ENCODE measurements at regions not wholly inside any gene's neighbourhood (a gene's known extent, or its start where the extent isn't known, plus 50 kb on each side); places are given as distances from the start of the nearest gene placed in this dataset.

GRCh38 chr4:29578329-29578728 lies 1141.8 kb upstream of the PCDH7 start:
- TF ChIP-seq TCF12 (IDR thresholded peaks at IDR 0.05; ENCODE audit: low read depth) (no peak), CREB1 (IDR thresholded peaks at IDR 0.05; ENCODE audit: low read depth) (no peak), NFIC (IDR thresholded peaks at IDR 0.05) (no peak), EP300 (IDR thresholded peaks at IDR 0.05; ENCODE audit: borderline replicate concordance) (no peak), CEBPB (IDR thresholded peaks at IDR 0.05) (no peak), RAD21 (IDR thresholded peaks at IDR 0.05; ENCODE audit: low read depth) (no peak), TEAD4 (IDR thresholded peaks at IDR 0.05) (no peak), FOXM1 (IDR thresholded peaks at IDR 0.05; ENCODE audit: borderline replicate concordance, low read depth) (no peak)

- no peak for TF ChIP-seq NFIC (IDR thresholded peaks at IDR 0.05)
- TF ChIP-seq, protein P1, sequence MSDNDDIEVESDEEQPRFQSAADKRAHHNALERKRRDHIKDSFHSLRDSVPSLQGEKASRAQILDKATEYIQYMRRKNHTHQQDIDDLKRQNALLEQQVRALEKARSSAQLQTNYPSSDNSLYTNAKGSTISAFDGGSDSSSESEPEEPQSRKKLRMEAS (IDR thresholded peaks at IDR 0.05) = no peak
- no peak for TF ChIP-seq EGR1 (IDR thresholded peaks at IDR 0.05)
- TF ChIP-seq FOXM1 (IDR thresholded peaks at IDR 0.05; ENCODE audit: borderline replicate concordance, low read depth) = no peak
- no peak for TF ChIP-seq EP300 (IDR thresholded peaks at IDR 0.05; ENCODE audit: borderline replicate concordance)
- no peak for TF ChIP-seq ZBTB7A (IDR thresholded peaks at IDR 0.05; ENCODE audit: low read depth)
- TF ChIP-seq CEBPB (IDR thresholded peaks at IDR 0.05) = no peak
- no peak for TF ChIP-seq REST (IDR thresholded peaks at IDR 0.05; ENCODE audit: low read depth)
- no peak for TF ChIP-seq RAD21 (IDR thresholded peaks at IDR 0.05; ENCODE audit: low read depth)
- TF ChIP-seq USF1 (IDR thresholded peaks at IDR 0.05) = no peak
- TF ChIP-seq CREB1 (IDR thresholded peaks at IDR 0.05; ENCODE audit: low read depth) = no peak
- TF ChIP-seq TCF12 (IDR thresholded peaks at IDR 0.05; ENCODE audit: low read depth) = no peak
- no peak for TF ChIP-seq TEAD4 (IDR thresholded peaks at IDR 0.05)
Measured at GRCh38 chr4:29581457-29581856, 1138.7 kb upstream of the PCDH7 start.

DNA sequence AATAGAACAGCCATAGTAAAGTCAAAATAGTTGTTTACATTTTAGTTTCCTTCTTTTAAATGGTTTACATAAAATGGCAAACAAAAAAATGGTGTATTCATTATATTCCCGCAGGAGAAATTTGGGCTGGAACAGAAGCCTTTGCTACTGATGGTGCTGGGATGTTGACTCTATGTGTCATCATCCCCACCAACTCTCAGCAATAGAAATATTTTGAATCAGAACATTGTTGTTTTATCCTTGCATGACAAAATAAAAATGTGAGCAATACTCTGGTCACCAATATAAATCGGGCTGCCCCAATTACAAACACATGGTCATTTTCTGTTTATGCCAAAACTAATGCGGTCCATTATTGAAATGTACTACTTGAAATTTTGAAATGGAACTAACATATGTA lies 1131.6 kb upstream of the PCDH7 start:
- no peak for TF ChIP-seq TEAD4 (IDR thresholded peaks at IDR 0.05)
- TF ChIP-seq EP300 (IDR thresholded peaks at IDR 0.05; ENCODE audit: borderline replicate concordance) = no peak
- TF ChIP-seq CREB1 (IDR thresholded peaks at IDR 0.05; ENCODE audit: low read depth) = no peak
- TF ChIP-seq CEBPB (IDR thresholded peaks at IDR 0.05) = no peak
- TF ChIP-seq TAF1 (IDR thresholded peaks at IDR 0.05; ENCODE audit: low read depth) = no peak
- TF ChIP-seq EGR1 (IDR thresholded peaks at IDR 0.05) = no peak
- no peak for TF ChIP-seq NFIC (IDR thresholded peaks at IDR 0.05)
- TF ChIP-seq USF1 (IDR thresholded peaks at IDR 0.05) = no peak

DNA sequence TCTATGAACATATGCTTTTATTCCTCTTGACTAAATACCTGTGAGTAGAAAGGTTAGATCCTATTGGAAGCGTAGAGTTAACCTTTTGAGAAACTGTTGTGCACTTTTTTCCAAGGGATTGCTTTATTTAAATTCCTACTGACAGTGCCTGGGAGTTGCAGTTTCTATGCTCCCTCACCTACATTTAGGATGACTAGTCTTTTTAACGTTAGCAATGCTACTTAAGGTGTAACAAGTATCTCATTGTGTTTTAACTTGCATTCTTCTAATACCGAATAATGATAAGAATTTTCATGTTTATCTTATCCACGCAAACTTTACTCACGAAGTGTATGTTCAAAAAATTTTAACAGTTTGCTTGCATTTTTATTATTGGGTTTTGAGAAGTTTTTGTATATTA lies 1123.9 kb upstream of the PCDH7 start:
- TF ChIP-seq EP300 (IDR thresholded peaks at IDR 0.05; ENCODE audit: borderline replicate concordance) (no peak), REST (IDR thresholded peaks at IDR 0.05; ENCODE audit: low read depth) (no peak), TCF12 (IDR thresholded peaks at IDR 0.05; ENCODE audit: low read depth) (no peak), EGR1 (IDR thresholded peaks at IDR 0.05) (no peak), CREB1 (IDR thresholded peaks at IDR 0.05; ENCODE audit: low read depth) (no peak), ZBTB7A (IDR thresholded peaks at IDR 0.05; ENCODE audit: low read depth) (no peak), CEBPB (IDR thresholded peaks at IDR 0.05) (no peak), RAD21 (IDR thresholded peaks at IDR 0.05; ENCODE audit: low read depth) (no peak), TAF1 (IDR thresholded peaks at IDR 0.05; ENCODE audit: low read depth) (no peak), USF1 (IDR thresholded peaks at IDR 0.05) (no peak), TEAD4 (IDR thresholded peaks at IDR 0.05) (no peak), FOXM1 (IDR thresholded peaks at IDR 0.05; ENCODE audit: borderline replicate concordance, low read depth) (no peak), YY1 (IDR thresholded peaks at IDR 0.05; ENCODE audit: low read depth) (no peak), NFIC (IDR thresholded peaks at IDR 0.05) (no peak)
- TF ChIP-seq, protein P1 (IDR thresholded peaks at IDR 0.05) = no peak

DNA sequence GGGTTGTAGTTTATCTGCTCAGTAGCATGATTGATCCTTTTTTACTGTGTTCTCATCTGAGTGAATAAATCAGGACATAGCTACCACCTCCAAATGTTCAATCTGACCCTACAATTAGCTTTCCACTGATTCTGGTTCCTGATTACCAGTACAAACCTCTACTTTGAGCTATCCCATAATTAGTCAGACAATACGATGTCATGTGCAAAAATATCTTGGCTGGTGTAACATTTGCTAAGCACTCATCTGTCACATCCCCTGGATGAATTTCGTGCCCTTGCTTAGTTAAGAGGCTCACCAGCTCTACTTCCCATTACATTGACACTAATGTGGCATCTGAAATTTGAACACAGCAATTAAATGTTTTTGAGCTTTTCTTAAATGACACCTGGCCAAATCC lies 1101.0 kb upstream of the PCDH7 start:
- TF ChIP-seq REST (IDR thresholded peaks at IDR 0.05; ENCODE audit: low read depth) = no peak
- no peak for TF ChIP-seq CEBPB (IDR thresholded peaks at IDR 0.05)
- no peak for TF ChIP-seq TCF12 (IDR thresholded peaks at IDR 0.05; ENCODE audit: low read depth)
- no peak for TF ChIP-seq TEAD4 (IDR thresholded peaks at IDR 0.05)
- TF ChIP-seq RAD21 (IDR thresholded peaks at IDR 0.05; ENCODE audit: low read depth) = no peak
- no peak for TF ChIP-seq FOXM1 (IDR thresholded peaks at IDR 0.05; ENCODE audit: borderline replicate concordance, low read depth)
- TF ChIP-seq, protein P1 (IDR thresholded peaks at IDR 0.05) = no peak
- no peak for TF ChIP-seq CREB1 (IDR thresholded peaks at IDR 0.05; ENCODE audit: low read depth)

All from Ishikawa (cell line).